ENCODE measurements at regions not wholly inside any gene's neighbourhood (a gene's known extent, or its start where the extent isn't known, plus 50 kb on each side); places are given as distances from the start of the nearest gene placed in this dataset.

- no peak for TF ChIP-seq CTCF (IDR thresholded peaks at IDR 0.05; ENCODE audit: control insufficient read depth, extremely low read depth, insufficient read depth)
- no peak overlapping the region for H3K4me3 ChIP-seq (ENCODE audit: low read depth, low read length)
- DNase-seq (ENCODE audit: low read depth), result peak; percentile 76
Measured at GRCh38 chr17:59502800-59503199, 62.6 kb upstream of the DHX40 start.

GRCh38 chr17:59503500-59503899, 61.9 kb upstream of the DHX40 start:
- TF ChIP-seq CTCF (IDR thresholded peaks at IDR 0.05; ENCODE audit: control insufficient read depth, extremely low read depth, insufficient read depth), result no peak
- no peak overlapping the region for H3K4me3 ChIP-seq (ENCODE audit: low read depth, low read length)
- no peak for DNase-seq (ENCODE audit: low read depth)

- no peak for TF ChIP-seq CTCF (IDR thresholded peaks at IDR 0.05; ENCODE audit: control insufficient read depth, extremely low read depth, insufficient read depth)
- DNase-seq (ENCODE audit: low read depth), result no peak
Measured at GRCh38 chr17:59504821-59505220, 60.6 kb upstream of the DHX40 start.

GRCh38 chr17:59505610-59506276, 59.7 kb upstream of the DHX40 start:
- TF ChIP-seq CTCF (IDR thresholded peaks at IDR 0.05; ENCODE audit: control insufficient read depth, extremely low read depth, insufficient read depth), result no peak
- H3K4me3 ChIP-seq (ENCODE audit: low read depth, low read length), result no peak overlapping the region
- DNase-seq (ENCODE audit: low read depth), result no peak

More at GRCh38 chr17:59504821-59505220, 60.6 kb upstream of the DHX40 start:
- no peak overlapping the region for H3K4me3 ChIP-seq (ENCODE audit: low read depth, low read length)

DNA sequence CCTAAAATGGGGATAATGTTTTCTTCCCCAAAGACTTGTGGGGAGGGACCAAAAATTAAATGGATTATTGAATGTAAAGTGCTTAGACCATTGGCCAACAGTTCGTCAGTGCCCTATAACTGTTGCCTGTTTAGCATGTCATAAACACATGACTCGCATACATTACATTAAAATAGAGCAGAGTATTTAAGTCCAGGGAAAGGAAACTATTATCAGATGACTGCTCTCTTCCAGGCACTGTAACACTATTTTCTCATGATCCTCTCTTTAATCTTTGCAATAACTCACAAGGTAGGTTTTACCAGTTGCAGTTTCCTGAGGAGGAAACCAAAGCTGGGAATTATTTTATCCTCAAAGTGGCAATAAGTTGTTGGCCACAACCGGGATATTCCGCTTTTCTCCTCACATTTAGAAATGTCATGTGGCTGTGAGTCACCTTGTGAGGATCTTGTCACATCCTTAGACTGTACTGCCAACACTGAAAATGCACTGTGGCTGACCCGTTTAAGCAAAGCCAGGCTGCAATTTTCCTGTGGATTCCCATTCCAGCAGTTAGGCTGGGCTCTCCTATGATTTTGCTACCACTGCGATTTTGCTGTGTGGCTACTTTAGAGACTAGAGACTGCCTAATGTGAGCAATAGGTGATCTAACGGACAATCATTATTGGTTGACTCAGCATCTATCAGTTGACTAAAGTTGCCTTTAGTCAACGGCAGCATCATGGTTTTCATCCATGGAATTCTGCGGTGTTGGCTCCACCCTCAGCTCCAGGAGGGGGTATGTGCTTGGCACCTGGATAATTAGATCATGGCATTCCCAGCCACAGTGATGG, 58.3 kb upstream of the DHX40 start:
- no peak for TF ChIP-seq CTCF (IDR thresholded peaks at IDR 0.05; ENCODE audit: control insufficient read depth, extremely low read depth, insufficient read depth)
- H3K4me3 ChIP-seq (ENCODE audit: low read depth, low read length), result no peak overlapping the region
- DNase-seq (ENCODE audit: low read depth), result no peak

- TF ChIP-seq CTCF (IDR thresholded peaks at IDR 0.05; ENCODE audit: control insufficient read depth, extremely low read depth, insufficient read depth), result no peak
- no peak overlapping the region for H3K4me3 ChIP-seq (ENCODE audit: low read depth, low read length)
- DNase-seq (ENCODE audit: low read depth), result no peak
Measured at GRCh38 chr17:59508999-59509625, 56.3 kb upstream of the DHX40 start.

All from LNCaP clone FGC (cell line).